HL-60 (cell line): ENCODE measurements at regions not wholly inside any gene's neighbourhood (a gene's known extent, or its start where the extent isn't known, plus 50 kb on each side); places are given as distances from the start of the nearest gene placed in this dataset.

Experiments
- CTCF ChIP-seq: IDR thresholded peaks from one replicate; pipeline ENCODE4 v1.5.1; 2011; ENCODE audit warnings: low read length, control low read depth, inconsistent platforms; ENCODE audit not compliant: insufficient read depth
- POLR2AphosphoS5 ChIP-seq: IDR thresholded peaks from 2 replicates; pipeline ENCODE4 v1.6.1; 2012; ENCODE audit warnings: low read depth
- REST ChIP-seq: IDR thresholded peaks from 2 replicates; pipeline ENCODE4 v1.6.1; 2012; ENCODE audit warnings: low read depth; ENCODE audit not compliant: insufficient replicate concordance

GRCh38 chr4:8694651-8695151, 102.1 kb downstream of the CPZ start:
- TF ChIP-seq CTCF = no peak
- TF ChIP-seq POLR2AphosphoS5 = no peak
- TF ChIP-seq REST = no peak
